HepG2 (cell line): ENCODE measurements at regions not wholly inside any gene's neighbourhood (a gene's known extent, or its start where the extent isn't known, plus 50 kb on each side); places are given as distances from the start of the nearest gene placed in this dataset.

ENCODE experiments used
- AFF4 ChIP-seq: sonication (generic); formaldehyde crosslinking; IDR thresholded peaks from 2 replicates; pipeline ENCODE4 v1.4.0; 2020; ENCODE audit warnings: missing genetic modification reagents
- HMGXB3 ChIP-seq: sonication (generic); formaldehyde crosslinking; IDR thresholded peaks from 2 replicates; pipeline ENCODE4 v1.4.0; 2020; ENCODE audit warnings: missing genetic modification reagents, borderline replicate concordance
- KLF12 ChIP-seq: sonication (generic); formaldehyde crosslinking; IDR thresholded peaks from 2 replicates; pipeline ENCODE4 v1.4.0; 2020; ENCODE audit warnings: missing genetic modification reagents, borderline replicate concordance
- MAFK ChIP-seq, 2 experiments: IDR thresholded peaks in 1 of 2; conservative IDR thresholded peaks in 1 of 2; 2 replicates each; pipeline ENCODE4 v1.6.1; 2011; ENCODE audit warnings: improper control_type of control experiment in 2 of 2, low read length in 2 of 2
- RBFOX2 ChIP-seq: fragments of 200-400 bp; formaldehyde crosslinking; IDR thresholded peaks from 2 replicates; pipeline ENCODE4 v1.6.1; 2017; ENCODE audit warnings: low read depth, mild to moderate bottlenecking, low read length
- SP140L ChIP-seq: sonication (generic); formaldehyde crosslinking; IDR thresholded peaks from 2 replicates; pipeline ENCODE4 v1.4.0; 2020; ENCODE audit warnings: missing genetic modification reagents, borderline replicate concordance
- ZNF546 ChIP-seq: sonication (generic); formaldehyde crosslinking; conservative IDR thresholded peaks from 2 replicates; pipeline ENCODE4 v1.8.1; 2023; ENCODE audit warnings: mild to moderate bottlenecking, missing genetic modification reagents
- ZNF747 ChIP-seq: sonication (generic); formaldehyde crosslinking; IDR thresholded peaks from 2 replicates; pipeline ENCODE4 v1.8.1; 2023; ENCODE audit warnings: missing genetic modification reagents, mild to moderate bottlenecking, borderline replicate concordance
- TF ChIP-seq, protein P1 (sequence below): sonication (generic); formaldehyde crosslinking; IDR thresholded peaks from 2 replicates; pipeline ENCODE4 v1.5.0; 2020; ENCODE audit warnings: mild to moderate bottlenecking, missing genetic modification reagents
- TF ChIP-seq, protein P2 (sequence below): sonication (generic); formaldehyde crosslinking; IDR thresholded peaks from 2 replicates; pipeline ENCODE4 v1.4.0; 2020; ENCODE audit warnings: mild to moderate bottlenecking, missing genetic modification reagents

- no peak for TF ChIP-seq HMGXB3 (CRISPR knock-in tag)
- TF ChIP-seq SP140L (CRISPR knock-in tag): no peak
- no peak for TF ChIP-seq RBFOX2
- TF ChIP-seq ZNF546 (CRISPR knock-in tag): no peak
- TF ChIP-seq ZNF747: no peak
- no peak for TF ChIP-seq KLF12 (CRISPR knock-in tag)
- TF ChIP-seq AFF4 (CRISPR knock-in tag): no peak
- TF ChIP-seq MAFK (conservative IDR thresholded peaks at IDR 0.05 in 1 of 2, IDR thresholded peaks at IDR 0.05 in 1 of 2; ENCODE audit: low read length in 2 of 2): no peak
- TF ChIP-seq, protein P1, sequence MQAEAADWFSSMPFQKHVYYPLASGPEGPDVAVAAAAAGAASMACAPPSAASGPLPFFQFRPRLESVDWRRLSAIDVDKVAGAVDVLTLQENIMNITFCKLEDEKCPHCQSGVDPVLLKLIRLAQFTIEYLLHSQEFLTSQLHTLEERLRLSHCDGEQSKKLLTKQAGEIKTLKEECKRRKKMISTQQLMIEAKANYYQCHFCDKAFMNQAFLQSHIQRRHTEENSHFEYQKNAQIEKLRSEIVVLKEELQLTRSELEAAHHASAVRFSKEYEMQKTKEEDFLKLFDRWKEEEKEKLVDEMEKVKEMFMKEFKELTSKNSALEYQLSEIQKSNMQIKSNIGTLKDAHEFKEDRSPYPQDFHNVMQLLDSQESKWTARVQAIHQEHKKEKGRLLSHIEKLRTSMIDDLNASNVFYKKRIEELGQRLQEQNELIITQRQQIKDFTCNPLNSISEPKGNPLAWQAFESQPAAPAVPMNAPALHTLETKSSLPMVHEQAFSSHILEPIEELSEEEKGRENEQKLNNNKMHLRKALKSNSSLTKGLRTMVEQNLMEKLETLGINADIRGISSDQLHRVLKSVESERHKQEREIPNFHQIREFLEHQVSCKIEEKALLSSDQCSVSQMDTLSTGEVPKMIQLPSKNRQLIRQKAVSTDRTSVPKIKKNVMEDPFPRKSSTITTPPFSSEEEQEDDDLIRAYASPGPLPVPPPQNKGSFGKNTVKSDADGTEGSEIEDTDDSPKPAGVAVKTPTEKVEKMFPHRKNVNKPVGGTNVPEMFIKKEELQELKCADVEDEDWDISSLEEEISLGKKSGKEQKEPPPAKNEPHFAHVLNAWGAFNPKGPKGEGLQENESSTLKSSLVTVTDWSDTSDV: no peak
- TF ChIP-seq, protein P2, sequence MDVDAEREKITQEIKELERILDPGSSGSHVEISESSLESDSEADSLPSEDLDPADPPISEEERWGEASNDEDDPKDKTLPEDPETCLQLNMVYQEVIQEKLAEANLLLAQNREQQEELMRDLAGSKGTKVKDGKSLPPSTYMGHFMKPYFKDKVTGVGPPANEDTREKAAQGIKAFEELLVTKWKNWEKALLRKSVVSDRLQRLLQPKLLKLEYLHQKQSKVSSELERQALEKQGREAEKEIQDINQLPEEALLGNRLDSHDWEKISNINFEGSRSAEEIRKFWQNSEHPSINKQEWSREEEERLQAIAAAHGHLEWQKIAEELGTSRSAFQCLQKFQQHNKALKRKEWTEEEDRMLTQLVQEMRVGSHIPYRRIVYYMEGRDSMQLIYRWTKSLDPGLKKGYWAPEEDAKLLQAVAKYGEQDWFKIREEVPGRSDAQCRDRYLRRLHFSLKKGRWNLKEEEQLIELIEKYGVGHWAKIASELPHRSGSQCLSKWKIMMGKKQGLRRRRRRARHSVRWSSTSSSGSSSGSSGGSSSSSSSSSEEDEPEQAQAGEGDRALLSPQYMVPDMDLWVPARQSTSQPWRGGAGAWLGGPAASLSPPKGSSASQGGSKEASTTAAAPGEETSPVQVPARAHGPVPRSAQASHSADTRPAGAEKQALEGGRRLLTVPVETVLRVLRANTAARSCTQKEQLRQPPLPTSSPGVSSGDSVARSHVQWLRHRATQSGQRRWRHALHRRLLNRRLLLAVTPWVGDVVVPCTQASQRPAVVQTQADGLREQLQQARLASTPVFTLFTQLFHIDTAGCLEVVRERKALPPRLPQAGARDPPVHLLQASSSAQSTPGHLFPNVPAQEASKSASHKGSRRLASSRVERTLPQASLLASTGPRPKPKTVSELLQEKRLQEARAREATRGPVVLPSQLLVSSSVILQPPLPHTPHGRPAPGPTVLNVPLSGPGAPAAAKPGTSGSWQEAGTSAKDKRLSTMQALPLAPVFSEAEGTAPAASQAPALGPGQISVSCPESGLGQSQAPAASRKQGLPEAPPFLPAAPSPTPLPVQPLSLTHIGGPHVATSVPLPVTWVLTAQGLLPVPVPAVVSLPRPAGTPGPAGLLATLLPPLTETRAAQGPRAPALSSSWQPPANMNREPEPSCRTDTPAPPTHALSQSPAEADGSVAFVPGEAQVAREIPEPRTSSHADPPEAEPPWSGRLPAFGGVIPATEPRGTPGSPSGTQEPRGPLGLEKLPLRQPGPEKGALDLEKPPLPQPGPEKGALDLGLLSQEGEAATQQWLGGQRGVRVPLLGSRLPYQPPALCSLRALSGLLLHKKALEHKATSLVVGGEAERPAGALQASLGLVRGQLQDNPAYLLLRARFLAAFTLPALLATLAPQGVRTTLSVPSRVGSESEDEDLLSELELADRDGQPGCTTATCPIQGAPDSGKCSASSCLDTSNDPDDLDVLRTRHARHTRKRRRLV (CRISPR knock-in tag): no peak
Measured at GRCh38 chr5:2259494-2260107, 376.9 kb upstream of the IRX4 start (continued).
